ENCODE measurements at regions not wholly inside any gene's neighbourhood (a gene's known extent, or its start where the extent isn't known, plus 50 kb on each side); places are given as distances from the start of the nearest gene placed in this dataset.

DNA sequence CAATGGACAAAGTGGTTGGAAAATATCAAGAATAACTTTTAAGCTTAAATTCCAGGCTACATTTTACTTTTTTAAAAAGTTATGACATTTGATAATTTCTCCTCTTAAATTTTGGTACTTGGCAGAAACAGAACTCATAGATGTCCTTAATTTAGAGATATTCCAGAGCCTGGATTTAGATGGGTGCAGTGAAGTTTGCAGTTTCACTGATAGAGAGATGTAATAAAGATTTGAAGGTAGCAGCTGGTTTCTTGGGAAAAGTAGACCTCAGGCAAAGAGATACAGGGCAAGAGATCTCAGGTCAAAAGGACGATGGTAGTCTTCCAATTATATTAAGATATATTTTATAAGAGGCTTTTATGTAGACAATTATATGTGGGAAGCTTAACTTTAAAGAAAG is 134.6 kb downstream of the ISL1 start:
- H3K36me3 ChIP-seq: no peaks in the 10 kb centered on the region
- H3K27ac ChIP-seq: no peak overlapping the region
- H3K4me3 ChIP-seq: no peak overlapping the region
- no peak for DNase-seq (ENCODE audit: low spot score in 2 of 2)
- H3K4me1 ChIP-seq: no peaks in the 10 kb centered on the region
- no peaks in the 10 kb centered on the region for H3K9me3 ChIP-seq
- intact Hi-C loops (cut with DNase I; ENCODE audit: low total_unique reads): no loop called here
- no peaks in the 10 kb centered on the region for H3K27me3 ChIP-seq
- TF ChIP-seq, protein P1, sequence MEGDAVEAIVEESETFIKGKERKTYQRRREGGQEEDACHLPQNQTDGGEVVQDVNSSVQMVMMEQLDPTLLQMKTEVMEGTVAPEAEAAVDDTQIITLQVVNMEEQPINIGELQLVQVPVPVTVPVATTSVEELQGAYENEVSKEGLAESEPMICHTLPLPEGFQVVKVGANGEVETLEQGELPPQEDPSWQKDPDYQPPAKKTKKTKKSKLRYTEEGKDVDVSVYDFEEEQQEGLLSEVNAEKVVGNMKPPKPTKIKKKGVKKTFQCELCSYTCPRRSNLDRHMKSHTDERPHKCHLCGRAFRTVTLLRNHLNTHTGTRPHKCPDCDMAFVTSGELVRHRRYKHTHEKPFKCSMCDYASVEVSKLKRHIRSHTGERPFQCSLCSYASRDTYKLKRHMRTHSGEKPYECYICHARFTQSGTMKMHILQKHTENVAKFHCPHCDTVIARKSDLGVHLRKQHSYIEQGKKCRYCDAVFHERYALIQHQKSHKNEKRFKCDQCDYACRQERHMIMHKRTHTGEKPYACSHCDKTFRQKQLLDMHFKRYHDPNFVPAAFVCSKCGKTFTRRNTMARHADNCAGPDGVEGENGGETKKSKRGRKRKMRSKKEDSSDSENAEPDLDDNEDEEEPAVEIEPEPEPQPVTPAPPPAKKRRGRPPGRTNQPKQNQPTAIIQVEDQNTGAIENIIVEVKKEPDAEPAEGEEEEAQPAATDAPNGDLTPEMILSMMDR (IDR thresholded peaks at IDR 0.05): no peak
- TF ChIP-seq POLR2A (IDR thresholded peaks at IDR 0.05): no peak
- TF ChIP-seq POLR2AphosphoS5 (IDR thresholded peaks at IDR 0.05): no peak

DNA sequence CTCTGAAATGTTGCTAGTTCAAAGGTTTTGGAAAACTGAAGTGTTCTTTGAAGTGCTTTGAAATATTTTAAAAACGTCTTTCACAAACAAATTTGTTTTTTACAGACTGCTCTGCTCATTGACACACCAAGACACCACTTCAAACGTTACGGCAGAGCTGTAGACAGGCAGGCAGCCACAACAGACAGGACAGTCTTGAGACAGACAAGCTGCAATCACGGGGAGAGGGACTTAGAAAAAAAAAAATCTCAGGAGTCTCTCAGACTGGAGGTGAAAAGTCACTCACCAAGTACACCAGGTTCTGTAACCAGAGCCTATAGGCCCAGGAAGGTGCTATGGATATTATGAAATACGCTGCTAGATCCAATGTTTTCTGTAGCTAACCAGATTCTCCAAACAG is 135.4 kb downstream of the ISL1 start:
- H3K4me3 ChIP-seq: no peak overlapping the region
- H3K27ac ChIP-seq: no peak overlapping the region
- H3K4me1 ChIP-seq: no peaks in the 10 kb centered on the region
- H3K36me3 ChIP-seq: no peaks in the 10 kb centered on the region
- intact Hi-C loops (cut with DNase I; ENCODE audit: low total_unique reads): no loop called here
- TF ChIP-seq, protein P1 (IDR thresholded peaks at IDR 0.05): no peak
- no peak for TF ChIP-seq POLR2A (IDR thresholded peaks at IDR 0.05)
- TF ChIP-seq POLR2AphosphoS5 (IDR thresholded peaks at IDR 0.05): no peak
- H3K9me3 ChIP-seq: no peaks in the 10 kb centered on the region
- DNase-seq (ENCODE audit: low spot score in 2 of 2): no peak
- no peaks in the 10 kb centered on the region for H3K27me3 ChIP-seq

DNA sequence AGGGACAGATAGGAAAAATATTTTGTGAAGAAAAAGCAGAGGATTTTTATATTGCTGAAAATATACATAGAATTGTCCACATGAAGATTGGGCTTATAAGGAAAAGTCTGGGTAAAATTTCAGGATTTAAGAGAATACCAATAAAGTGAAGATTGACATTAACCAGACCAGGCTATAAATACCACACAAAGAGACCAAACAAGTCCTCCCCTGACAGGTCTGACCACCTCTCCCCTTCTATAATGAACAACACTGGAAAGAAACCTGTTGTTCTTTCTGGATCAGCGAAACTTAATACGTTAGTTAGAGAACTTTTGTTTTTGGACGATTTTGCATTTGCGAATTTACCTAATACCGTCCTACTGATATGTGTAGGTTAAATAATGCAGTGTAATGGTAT is 138.3 kb downstream of the ISL1 start:
- Histone ChIP-seq H3K36me3 (no peaks in the 10 kb centered on the region), H3K27me3 (no peaks in the 10 kb centered on the region), H3K27ac (no peak overlapping the region), H3K9me3 (no peaks in the 10 kb centered on the region), H3K4me1 (no peaks in the 10 kb centered on the region), H3K4me3 (no peak overlapping the region)
- TF ChIP-seq POLR2A (IDR thresholded peaks at IDR 0.05) (no peak), POLR2AphosphoS5 (IDR thresholded peaks at IDR 0.05) (no peak)
- TF ChIP-seq, protein P1 (IDR thresholded peaks at IDR 0.05): no peak
- DNase-seq (ENCODE audit: low spot score in 2 of 2): no peak
- intact Hi-C loops (cut with DNase I; ENCODE audit: low total_unique reads): no loop called here

DNA sequence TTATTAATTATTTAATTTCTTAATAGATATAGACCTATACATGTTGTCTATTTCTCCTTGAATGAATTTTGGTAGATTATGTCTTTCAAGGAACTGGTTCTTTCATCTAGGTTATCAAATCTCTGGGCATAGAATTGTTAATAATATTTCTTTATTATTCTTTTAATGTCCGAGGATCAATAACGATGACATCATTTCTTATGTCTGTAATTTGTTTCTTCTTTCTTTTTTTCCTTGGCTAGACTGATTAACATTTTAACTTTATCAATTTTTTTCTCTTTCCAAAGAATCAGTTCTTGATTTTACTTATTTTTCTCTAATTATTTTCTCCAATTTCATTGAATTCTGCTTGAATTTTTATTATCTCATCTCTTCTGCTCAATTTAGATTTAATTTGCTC is 156.0 kb downstream of the ISL1 start:
- TF ChIP-seq, protein P1 (IDR thresholded peaks at IDR 0.05): no peak
- TF ChIP-seq POLR2A (IDR thresholded peaks at IDR 0.05): no peak
- no peak for DNase-seq (ENCODE audit: low spot score in 2 of 2)
- Histone ChIP-seq H3K36me3 (no peaks in the 10 kb centered on the region), H3K27me3 (no peaks in the 10 kb centered on the region), H3K4me3 (no peak overlapping the region), H3K9me3 (peaks cover 0 to 15% of the 10 kb centered on the region in 2 donors), H3K4me1 (no peaks in the 10 kb centered on the region), H3K27ac (no peak overlapping the region)
- intact Hi-C loops (cut with DNase I; ENCODE audit: low total_unique reads): no loop called here

DNA sequence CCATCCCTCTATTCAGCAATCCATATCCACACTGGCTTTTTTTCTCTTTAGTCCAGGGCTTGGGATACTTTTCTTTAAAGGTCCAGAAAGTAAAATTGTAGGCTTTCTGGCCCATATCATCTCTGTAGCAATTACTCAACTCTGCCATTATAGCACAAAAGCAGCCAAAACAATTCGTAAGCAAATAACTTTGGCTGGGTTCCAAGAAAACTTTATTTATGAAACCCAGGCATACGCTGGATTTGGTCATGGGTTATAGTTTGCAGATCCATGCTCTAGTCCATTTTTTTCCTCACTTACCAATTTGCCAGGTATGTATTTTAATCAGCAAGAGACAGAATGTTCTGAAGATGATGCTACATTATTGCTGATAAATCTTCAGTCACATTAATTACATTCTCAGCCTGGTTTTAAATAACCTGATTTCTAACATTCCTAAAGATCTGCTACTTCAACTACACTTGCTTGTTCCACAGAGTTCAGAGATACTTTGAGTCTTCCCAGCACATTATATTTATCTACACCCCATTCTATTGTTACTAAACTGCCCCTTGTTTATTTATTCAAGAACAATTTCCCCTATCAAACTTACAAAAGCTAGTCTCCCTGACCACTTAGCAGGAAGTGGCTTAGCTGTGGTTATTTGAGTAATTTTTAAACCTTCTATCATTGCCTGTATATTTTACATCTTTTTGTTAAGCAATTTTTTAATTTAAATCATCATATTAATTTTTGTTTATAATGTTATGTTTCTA is 161.0 kb downstream of the ISL1 start:
- Histone ChIP-seq H3K36me3 (no peaks in the 10 kb centered on the region), H3K4me3 (no peak overlapping the region), H3K4me1 (no peaks in the 10 kb centered on the region), H3K27ac (no peak overlapping the region), H3K27me3 (no peaks in the 10 kb centered on the region), H3K9me3 (no peaks in the 10 kb centered on the region)
- DNase-seq (ENCODE audit: low spot score in 2 of 2): no peak
- intact Hi-C loops (cut with DNase I; ENCODE audit: low total_unique reads): no loop called here
- TF ChIP-seq POLR2AphosphoS5 (IDR thresholded peaks at IDR 0.05): no peak
- TF ChIP-seq POLR2A (IDR thresholded peaks at IDR 0.05): no peak
- TF ChIP-seq, protein P1 (IDR thresholded peaks at IDR 0.05): no peak
